K562 (cell line): ENCODE measurements at regions not wholly inside any gene's neighbourhood (a gene's known extent, or its start where the extent isn't known, plus 50 kb on each side); places are given as distances from the start of the nearest gene placed in this dataset.

Source experiments
- ATAC-seq: fragments of 200-7000 bp; cut with Tn5 transposase; 3 replicates; pipeline ENCODE4 v1.9.1; 2020; ENCODE audit warnings: moderate library complexity
- BruUV-seq: library from RNA; stranded (reverse); fragments of 400-500 nt; replicated peaks from 2 replicates; lab custom pipeline; 2021; lab: Mats Ljungman, UMichigan
- CTCF ChIA-PET: fragments of 300-600 bp; formaldehyde crosslinking; extraction: SDS; loops from one replicate; lab custom pipeline; 2021; ENCODE audit warnings: low intra/inter-chr PET ratio; lab: Yijun Ruan, JAX
- POLR2A ChIA-PET: fragments of 300-600, 350-650 bp; sonication (Branson Sonifier 250); formaldehyde crosslinking; extraction: SDS; loops from one replicate; lab custom pipeline; 2021; ENCODE audit warnings: antibody characterized with exemption, inconsistent platforms; lab: Yijun Ruan, JAX
- DNase-seq, 4 experiments: peaks; one replicate each; pipeline versions ENCODE4 v3.0.0 to v3.0.0-alpha.2; 2011 to 2018; ENCODE audit warnings: low spot score in 3 of 4, mixed read lengths in 3 of 4; ENCODE audit errors: extremely low read depth in 1 of 4
- FAIRE-seq: peaks from 2 replicates; lab custom pipeline; 2011; peaks lifted over from hg19 to GRCh38; lab: Jason Lieb, UNC
- H2AFZ ChIP-seq: 2 replicates; pipeline ENCODE4 v1.6.0; 2011; ENCODE audit warnings: low read depth, low read length, control low read depth, inconsistent platforms
- H3K27ac ChIP-seq: fragments of 200-600 bp; 3 replicates; pipeline ENCODE4 v1.8.0; 2011; ENCODE audit warnings: low read depth, mild to moderate bottlenecking, control low read depth, inconsistent platforms, low read length, moderate library complexity, mixed read lengths; ENCODE audit errors: extremely low read depth
- H3K27me3 ChIP-seq, 2 experiments: fragments of 300-600 bp in 1 of 2; 2 replicates in 1 of 2; 3 replicates in 1 of 2; pipeline versions ENCODE4 v1.6.0 to v1.8.0; 2011; ENCODE audit warnings: inconsistent platforms in 2 of 2, low read length in 2 of 2, mild to moderate bottlenecking in 1 of 2, mixed read lengths in 1 of 2, moderate library complexity in 1 of 2; ENCODE audit not compliant: control insufficient read depth in 2 of 2, insufficient read depth in 2 of 2
- H3K36me3 ChIP-seq: fragments of 300-600 bp; 3 replicates; pipeline ENCODE4 v1.8.0; 2011; ENCODE audit warnings: mild to moderate bottlenecking, low read length, inconsistent platforms; ENCODE audit not compliant: control insufficient read depth, insufficient read depth
- H3K4me1 ChIP-seq, 2 experiments: fragments of 200-600 bp in 1 of 2; replicated peaks in 1 of 2; 2 replicates in 1 of 2; 3 replicates in 1 of 2; pipeline versions ENCODE4 v1.5.1 to v1.8.0; 2011; ENCODE audit warnings: inconsistent platforms in 2 of 2, low read length in 2 of 2, mild to moderate bottlenecking in 1 of 2, mixed read lengths in 1 of 2, moderate library complexity in 1 of 2; ENCODE audit not compliant: control insufficient read depth in 2 of 2, insufficient read depth in 2 of 2
- H3K4me2 ChIP-seq: 2 replicates; pipeline ENCODE4 v1.6.1; 2011; ENCODE audit warnings: low read length, control low read depth, inconsistent platforms, mixed read lengths; ENCODE audit not compliant: insufficient read depth
- H3K4me3 ChIP-seq: fragments of 200-600 bp; sonication (generic), shearing (Covaris generic); 2 replicates; pipeline ENCODE4 v1.5.1; 2016; ENCODE audit warnings: control low read depth, inconsistent platforms
- H3K79me2 ChIP-seq: fragments of 200-600 bp; 3 replicates; pipeline ENCODE4 v1.8.0; 2011; ENCODE audit warnings: low read length, inconsistent platforms; ENCODE audit not compliant: control insufficient read depth, insufficient read depth
- H3K9ac ChIP-seq, 2 experiments: 2 replicates each; pipeline versions ENCODE4 v1.6.0 to v1.6.1; 2011; ENCODE audit warnings: low read depth in 2 of 2, low read length in 2 of 2, control low read depth in 1 of 2, inconsistent platforms in 1 of 2, mild to moderate bottlenecking in 1 of 2, mixed read lengths in 1 of 2; ENCODE audit not compliant: insufficient read depth in 1 of 2
- H3K9me1 ChIP-seq: one replicate; pipeline ENCODE4 v1.6.0; 2011; ENCODE audit warnings: inconsistent platforms, mild to moderate bottlenecking, low read length, moderate library complexity; ENCODE audit not compliant: control insufficient read depth, insufficient read depth
- H3K9me3 ChIP-seq: replicated peaks from 2 replicates; pipeline ENCODE4 v1.5.1; 2011; ENCODE audit warnings: low read depth, low read length, inconsistent platforms; ENCODE audit not compliant: control insufficient read depth, insufficient read depth
- H4K20me1 ChIP-seq: replicated peaks from 2 replicates; pipeline ENCODE4 v1.6.1; 2011; ENCODE audit warnings: low read length, inconsistent platforms, mixed read lengths; ENCODE audit not compliant: control insufficient read depth, insufficient read depth
- CC2D1A ChIP-seq: fragments of 450-650 bp; IDR thresholded peaks from 2 replicates; pipeline ENCODE4 v1.6.1; 2017; ENCODE audit warnings: mild to moderate bottlenecking
- CEBPB ChIP-seq: fragments of 450-650 bp; IDR thresholded peaks from 2 replicates; pipeline ENCODE4 v1.6.1; 2016; ENCODE audit warnings: missing genetic modification characterization, missing compliant biosample characterization
- CHD1 ChIP-seq: fragments of 200-600 bp; sonication (generic); IDR thresholded peaks from one replicate; pipeline ENCODE4 v1.6.1; 2012; ENCODE audit warnings: mild to moderate bottlenecking, moderate library complexity, low read length, inconsistent platforms
- E2F8 ChIP-seq: fragments of 450-650 bp; IDR thresholded peaks from 2 replicates; pipeline ENCODE4 v1.7.1; 2018; ENCODE audit warnings: mild to moderate bottlenecking, low read depth; ENCODE audit not compliant: partially characterized antibody
- HNRNPK ChIP-seq: fragments of 200-400 bp; formaldehyde crosslinking; IDR thresholded peaks from one replicate; pipeline ENCODE4 v1.6.1; 2018; ENCODE audit warnings: mild to moderate bottlenecking, low read depth, low read length; ENCODE audit not compliant: poor library complexity, severe bottlenecking
- IRF2 ChIP-seq: sonication (generic); formaldehyde crosslinking; IDR thresholded peaks from 2 replicates; pipeline ENCODE4 v1.8.1; 2022; ENCODE audit warnings: mild to moderate bottlenecking, missing genetic modification reagents
- MCM2 ChIP-seq: fragments of 450-650 bp; IDR thresholded peaks from 2 replicates; pipeline ENCODE4 v1.6.1; 2017; ENCODE audit warnings: low read depth, mild to moderate bottlenecking
- MYNN ChIP-seq, 2 experiments: sonication (generic); formaldehyde crosslinking in 1 of 2; IDR thresholded peaks; 2 replicates each; pipeline versions ENCODE4 v1.5.0 to v1.6.1; 2016 to 2020; ENCODE audit warnings: antibody characterized with exemption in 1 of 2, missing genetic modification reagents in 1 of 2
- RBM22 ChIP-seq: fragments of 200-400 bp; formaldehyde crosslinking; IDR thresholded peaks from 2 replicates; pipeline ENCODE4 v1.6.1; 2018; ENCODE audit warnings: low read length, low read depth; ENCODE audit not compliant: poor library complexity, severe bottlenecking
- RREB1 ChIP-seq: fragments of 250-450 bp; sonication (Bioruptor Pico); IDR thresholded peaks from 2 replicates; pipeline ENCODE4 v1.4.0; 2020
- SIN3B ChIP-seq: fragments of 450-650 bp; IDR thresholded peaks from 2 replicates; pipeline ENCODE4 v1.6.1; 2017; ENCODE audit warnings: low read depth, mild to moderate bottlenecking, moderate library complexity
- U2AF2 ChIP-seq: fragments of 200-400 bp; formaldehyde crosslinking; optimal IDR thresholded peaks from 2 replicates; pipeline ENCODE3; 2017; ENCODE audit warnings: low read depth, mild to moderate bottlenecking, low read length
- ZNF175 ChIP-seq: fragments of 200-800 bp; sonication (Bioruptor generic); IDR thresholded peaks from 2 replicates; pipeline ENCODE4 v1.6.1; 2016; ENCODE audit warnings: low read depth, mild to moderate bottlenecking, missing genetic modification characterization, missing compliant biosample characterization
- ZNF24 ChIP-seq: fragments of 450-650 bp; IDR thresholded peaks from 2 replicates; pipeline ENCODE4 v1.6.1; 2016
- WGBS: fragments of 100-300 bp; shearing (Covaris generic); methylation state at CpG from one replicate; pipeline ENCODE4 v1.1.6; 2016; ENCODE audit warnings: low coverage, mixed read lengths; ENCODE audit not compliant: insufficient coverage; ENCODE audit errors: missing lambda C conversion rate; 5-methylcytosine and 5-hydroxymethylcytosine counted together
- in situ Hi-C: fragments of 300-500 bp; cut with MboI; formaldehyde crosslinking; loops from 4 replicates; pipeline ENCODE4 v1.15.0; 2018; ENCODE audit warnings: inconsistent platforms, mixed read lengths
- intact Hi-C: fragments of 100-400 bp; cut with micrococcal nuclease; formaldehyde crosslinking; loops from 2 replicates; pipeline ENCODE4 v1.14.2; 2022
- TF ChIP-seq, protein P1 (sequence below): sonication (generic); formaldehyde crosslinking; IDR thresholded peaks from 2 replicates; pipeline ENCODE4 v1.8.1; 2023; ENCODE audit warnings: mild to moderate bottlenecking, missing genetic modification reagents

DNA sequence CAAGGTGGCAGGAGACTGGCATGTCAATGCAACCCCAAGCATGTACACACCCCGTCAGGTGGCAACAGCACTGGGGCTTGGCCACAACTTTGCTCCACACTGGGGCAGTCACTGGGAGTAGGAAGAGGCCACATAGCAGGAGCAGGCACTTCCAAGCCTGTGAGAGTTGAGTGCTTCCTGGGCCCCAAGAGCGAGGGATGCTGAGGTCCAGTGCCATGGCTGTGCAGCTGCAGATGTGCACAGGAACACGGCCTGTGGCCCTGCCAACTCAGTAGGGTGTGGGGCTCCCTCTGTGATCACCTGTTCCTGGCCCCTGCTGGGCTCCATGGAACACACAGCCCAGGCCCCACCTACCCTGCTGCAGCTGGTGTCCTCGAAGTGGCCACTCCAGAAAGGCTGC lies 932.8 kb upstream of the SORCS1 start:
- H3K79me2 ChIP-seq = no peaks in the 10 kb centered on the region
- no peaks in the 10 kb centered on the region for H3K9me1 ChIP-seq
- no peak for DNase-seq
- no peak overlapping the region for H3K9ac ChIP-seq
- in situ Hi-C loops (no loop called here), intact Hi-C loops (no loop called here)
- no peak overlapping the region for H2AFZ ChIP-seq
- ATAC-seq = no peak
- 0% methylated on average over 3 of the region's 4 CpGs for WGBS
- H3K27me3 ChIP-seq = no peaks in the 10 kb centered on the region
- no peak overlapping the region for H3K4me3 ChIP-seq
- H4K20me1 ChIP-seq = no peaks in the 10 kb centered on the region
- BruUV-seq = no TSS peak
- H3K4me1 ChIP-seq = no peaks in the 10 kb centered on the region
- ChIA-PET CTCF (no interaction called here), POLR2A (no interaction called here)
- no peaks in the 10 kb centered on the region for H3K36me3 ChIP-seq
- no peak overlapping the region for H3K27ac ChIP-seq
- H3K4me2 ChIP-seq = no peak overlapping the region
- no peaks in the 10 kb centered on the region for H3K9me3 ChIP-seq
- no peak for FAIRE-seq
- TF ChIP-seq RBM22 (no peak), CHD1 (no peak), CC2D1A (no peak), RREB1 (no peak), IRF2 (CRISPR knock-in tag) (no peak), SIN3B (no peak), ZNF175 (CRISPR knock-in tag) (no peak), MYNN (IDR thresholded peaks at IDR 0.05) (no peak), MYNN (CRISPR knock-in tag; IDR thresholded peaks at IDR 0.05) (no peak), HNRNPK (no peak), ZNF24 (no peak), CEBPB (tag) (no peak), E2F8 (no peak), MCM2 (no peak), U2AF2 (no peak)
- TF ChIP-seq, protein P1, sequence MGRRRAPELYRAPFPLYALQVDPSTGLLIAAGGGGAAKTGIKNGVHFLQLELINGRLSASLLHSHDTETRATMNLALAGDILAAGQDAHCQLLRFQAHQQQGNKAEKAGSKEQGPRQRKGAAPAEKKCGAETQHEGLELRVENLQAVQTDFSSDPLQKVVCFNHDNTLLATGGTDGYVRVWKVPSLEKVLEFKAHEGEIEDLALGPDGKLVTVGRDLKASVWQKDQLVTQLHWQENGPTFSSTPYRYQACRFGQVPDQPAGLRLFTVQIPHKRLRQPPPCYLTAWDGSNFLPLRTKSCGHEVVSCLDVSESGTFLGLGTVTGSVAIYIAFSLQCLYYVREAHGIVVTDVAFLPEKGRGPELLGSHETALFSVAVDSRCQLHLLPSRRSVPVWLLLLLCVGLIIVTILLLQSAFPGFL (CRISPR knock-in tag) = no peak
